AG20443 (cell line): ENCODE measurements at regions not wholly inside any gene's neighbourhood (a gene's known extent, or its start where the extent isn't known, plus 50 kb on each side); places are given as distances from the start of the nearest gene placed in this dataset.

Experiments
- DNase-seq: peaks from one replicate; pipeline ENCODE4 v3.0.0; 2012; ENCODE audit warnings: low spot score, mixed read lengths

- no peak for DNase-seq
These were observed 104.6 kb downstream of the LACC1 start for GRCh38 chr13:43984292-43984691.

- DNase-seq = no peak
These were observed 105.8 kb downstream of the LACC1 start for GRCh38 chr13:43985422-43986072.

GRCh38 chr13:43986421-43986981 lies 106.8 kb downstream of the LACC1 start:
- no peak for DNase-seq

GRCh38 chr13:43988302-43988701 lies 108.6 kb downstream of the LACC1 start:
- no peak for DNase-seq

- DNase-seq = no peak
These were observed 110.3 kb downstream of the LACC1 start for GRCh38 chr13:43990021-43990420.

- no peak for DNase-seq
These were observed 111.1 kb downstream of the LACC1 start for GRCh38 chr13:43990829-43991228.

- no peak for DNase-seq
These were observed 112.1 kb downstream of the LACC1 start for GRCh38 chr13:43991773-43992201.

- DNase-seq = no peak
These were observed 112.5 kb downstream of the LACC1 start for GRCh38 chr13:43992211-43992610.

GRCh38 chr13:43994999-43995859 lies 115.5 kb downstream of the LACC1 start:
- no peak for DNase-seq

- DNase-seq = no peak
These were observed 116.5 kb downstream of the LACC1 start for GRCh38 chr13:43996221-43996620.

- DNase-seq = no peak
These were observed 123.8 kb downstream of the LACC1 start for GRCh38 chr13:44003481-44003880.

GRCh38 chr13:44004878-44005277 lies 125.2 kb downstream of the LACC1 start:
- DNase-seq = peak; percentile 62

GRCh38 chr13:44007451-44007850 lies 127.7 kb downstream of the LACC1 start:
- DNase-seq = no peak

- no peak for DNase-seq
These were observed 131.3 kb downstream of the LACC1 start for GRCh38 chr13:44011036-44011435.

- no peak for DNase-seq
These were observed 133.4 kb downstream of the LACC1 start for GRCh38 chr13:44012910-44013757.

- peak; percentile 38 for DNase-seq
These were observed 134.1 kb downstream of the LACC1 start for GRCh38 chr13:44013758-44014291.

- DNase-seq = no peak
These were observed 134.8 kb downstream of the LACC1 start for GRCh38 chr13:44014501-44014900.

GRCh38 chr13:44015118-44015517 lies 135.4 kb downstream of the LACC1 start:
- DNase-seq = no peak

GRCh38 chr13:44015811-44016210 lies 136.1 kb downstream of the LACC1 start:
- no peak for DNase-seq

- no peak for DNase-seq
These were observed 138.1 kb downstream of the LACC1 start for GRCh38 chr13:44017756-44018309.

GRCh38 chr13:44019651-44020050 lies 139.9 kb downstream of the LACC1 start:
- no peak for DNase-seq

- no peak for DNase-seq
These were observed 141.7 kb downstream of the LACC1 start for GRCh38 chr13:44021422-44021821.
